ENCODE measurements at regions not wholly inside any gene's neighbourhood (a gene's known extent, or its start where the extent isn't known, plus 50 kb on each side); places are given as distances from the start of the nearest gene placed in this dataset.

DNA sequence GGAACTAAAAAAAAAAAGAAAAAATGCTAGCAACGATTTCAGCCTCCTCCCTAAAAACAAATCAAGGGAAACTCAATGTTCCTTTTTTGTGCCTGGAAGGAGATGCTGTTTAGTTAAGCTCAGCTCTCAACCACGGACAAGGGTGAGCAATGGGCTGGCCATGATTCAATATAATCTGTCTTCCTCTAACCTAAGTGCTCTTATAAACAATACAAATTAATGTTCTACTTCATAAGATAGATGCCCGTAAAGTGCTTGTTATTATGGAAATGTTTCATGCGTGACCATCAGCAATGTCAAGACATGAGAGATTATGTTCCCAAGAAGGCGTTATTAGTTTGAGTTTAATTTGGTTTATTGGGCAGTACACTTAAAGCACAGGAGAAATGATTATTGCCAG lies 320.3 kb downstream of the SFMBT2 start:
- H3K4me3 Mint-ChIP-seq: no peak overlapping the region
- Histone ChIP-seq H3F3A (replicated peaks; ENCODE audit: low read depth) (no peaks in the 10 kb centered on the region), H3K9me2 (ENCODE audit: insufficient read depth) (0 out of 2 replicates have a peak, but pooled peaks cover 3% of the 10 kb centered on the region), H3K4me2 (no peak overlapping the region), H2AFZ (no peak overlapping the region), H3K4me1 (ENCODE audit: insufficient read depth) (0 out of 2 replicates have a peak, but pooled peaks cover under 1% of the 10 kb centered on the region), H3K79me2 (replicated peaks; ENCODE audit: insufficient read depth) (no peaks in the 10 kb centered on the region), H3K36me3 (ENCODE audit: insufficient read depth) (no peaks in the 10 kb centered on the region), H4K20me1 (replicated peaks; ENCODE audit: insufficient read depth) (no peaks in the 10 kb centered on the region), H3K27ac (ENCODE audit: low read depth) (no peak overlapping the region), H3K27me3 (ENCODE audit: insufficient read depth) (no peaks in the 10 kb centered on the region), H3K4me3 (no peak overlapping the region)
- no peaks in the 10 kb centered on the region for H3K27me3 Mint-ChIP-seq (ENCODE audit: insufficient read depth, low read depth, poor library complexity)
- H3K27ac Mint-ChIP-seq: no peak overlapping the region
- TF ChIP-seq NANOG (IDR thresholded peaks at IDR 0.05; ENCODE audit: borderline replicate concordance) (no peak), ETS1 (IDR thresholded peaks at IDR 0.05) (no peak), EZH2 (IDR thresholded peaks at IDR 0.05; ENCODE audit: low read depth, unreplicated experiment) (no peak), CREB1 (CRISPR knock-in tag; IDR thresholded peaks at IDR 0.05; ENCODE audit: low read depth) (no peak), STAT1 (IDR thresholded peaks at IDR 0.05; ENCODE audit: unreplicated experiment) (no peak), EZH2phosphoT487 (IDR thresholded peaks at IDR 0.05; ENCODE audit: unreplicated experiment) (no peak), ZNF331 (CRISPR knock-in tag; IDR thresholded peaks at IDR 0.05; ENCODE audit: low read depth) (no peak), ZNF462 (CRISPR knock-in tag; IDR thresholded peaks at IDR 0.05) (no peak), CTCF (conservative IDR thresholded peaks at IDR 0.05; ENCODE audit: low read depth in 2 of 2) (no peak), POLR2AphosphoS5 (IDR thresholded peaks at IDR 0.05; ENCODE audit: low read depth) (no peak)
- TF ChIP-seq, protein P1, sequence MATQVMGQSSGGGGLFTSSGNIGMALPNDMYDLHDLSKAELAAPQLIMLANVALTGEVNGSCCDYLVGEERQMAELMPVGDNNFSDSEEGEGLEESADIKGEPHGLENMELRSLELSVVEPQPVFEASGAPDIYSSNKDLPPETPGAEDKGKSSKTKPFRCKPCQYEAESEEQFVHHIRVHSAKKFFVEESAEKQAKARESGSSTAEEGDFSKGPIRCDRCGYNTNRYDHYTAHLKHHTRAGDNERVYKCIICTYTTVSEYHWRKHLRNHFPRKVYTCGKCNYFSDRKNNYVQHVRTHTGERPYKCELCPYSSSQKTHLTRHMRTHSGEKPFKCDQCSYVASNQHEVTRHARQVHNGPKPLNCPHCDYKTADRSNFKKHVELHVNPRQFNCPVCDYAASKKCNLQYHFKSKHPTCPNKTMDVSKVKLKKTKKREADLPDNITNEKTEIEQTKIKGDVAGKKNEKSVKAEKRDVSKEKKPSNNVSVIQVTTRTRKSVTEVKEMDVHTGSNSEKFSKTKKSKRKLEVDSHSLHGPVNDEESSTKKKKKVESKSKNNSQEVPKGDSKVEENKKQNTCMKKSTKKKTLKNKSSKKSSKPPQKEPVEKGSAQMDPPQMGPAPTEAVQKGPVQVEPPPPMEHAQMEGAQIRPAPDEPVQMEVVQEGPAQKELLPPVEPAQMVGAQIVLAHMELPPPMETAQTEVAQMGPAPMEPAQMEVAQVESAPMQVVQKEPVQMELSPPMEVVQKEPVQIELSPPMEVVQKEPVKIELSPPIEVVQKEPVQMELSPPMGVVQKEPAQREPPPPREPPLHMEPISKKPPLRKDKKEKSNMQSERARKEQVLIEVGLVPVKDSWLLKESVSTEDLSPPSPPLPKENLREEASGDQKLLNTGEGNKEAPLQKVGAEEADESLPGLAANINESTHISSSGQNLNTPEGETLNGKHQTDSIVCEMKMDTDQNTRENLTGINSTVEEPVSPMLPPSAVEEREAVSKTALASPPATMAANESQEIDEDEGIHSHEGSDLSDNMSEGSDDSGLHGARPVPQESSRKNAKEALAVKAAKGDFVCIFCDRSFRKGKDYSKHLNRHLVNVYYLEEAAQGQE (IDR thresholded peaks at IDR 0.05; ENCODE audit: unreplicated experiment): no peak
- ATAC-seq: no peak
- no peaks in the 10 kb centered on the region for H3K36me3 Mint-ChIP-seq (ENCODE audit: low read depth)
- H3K9me3 Mint-ChIP-seq: no peaks in the 10 kb centered on the region
- no peak for DNase-seq (ENCODE audit: low spot score)
- H3K4me1 Mint-ChIP-seq: peaks cover 16% of the 10 kb centered on the region
